Islet precursor cell (in vitro differentiated cells): ENCODE measurements at regions not wholly inside any gene's neighbourhood (a gene's known extent, or its start where the extent isn't known, plus 50 kb on each side); places are given as distances from the start of the nearest gene placed in this dataset.
"Not testable (repeated sequence)": the region's sequence is repeated elsewhere in the genome, so short reads cannot be mapped to it uniquely, and the experiment has no call there.

Experiments used
- DNase-seq: peaks from one replicate; pipeline ENCODE4 v3.0.0-alpha.2; 2018

DNA sequence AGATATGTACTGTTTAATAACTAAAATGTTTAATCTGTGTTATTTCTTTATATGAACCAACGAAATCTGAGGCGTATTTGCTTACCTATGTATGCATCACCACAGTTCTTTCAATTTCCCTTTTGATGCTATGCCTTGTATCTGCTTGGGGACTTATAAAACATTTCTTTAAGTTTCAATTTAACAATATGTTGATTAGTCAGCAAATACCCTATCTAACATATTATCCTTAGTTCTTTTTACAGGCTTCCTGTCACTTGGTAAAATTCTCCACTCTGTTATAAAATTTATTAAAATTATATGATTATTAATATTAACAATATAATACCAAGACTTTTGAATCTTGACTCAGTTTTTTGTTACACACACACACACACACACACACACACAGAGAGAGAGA, 174.3 kb downstream of the CPS1 start:
- no peak for DNase-seq

DNA sequence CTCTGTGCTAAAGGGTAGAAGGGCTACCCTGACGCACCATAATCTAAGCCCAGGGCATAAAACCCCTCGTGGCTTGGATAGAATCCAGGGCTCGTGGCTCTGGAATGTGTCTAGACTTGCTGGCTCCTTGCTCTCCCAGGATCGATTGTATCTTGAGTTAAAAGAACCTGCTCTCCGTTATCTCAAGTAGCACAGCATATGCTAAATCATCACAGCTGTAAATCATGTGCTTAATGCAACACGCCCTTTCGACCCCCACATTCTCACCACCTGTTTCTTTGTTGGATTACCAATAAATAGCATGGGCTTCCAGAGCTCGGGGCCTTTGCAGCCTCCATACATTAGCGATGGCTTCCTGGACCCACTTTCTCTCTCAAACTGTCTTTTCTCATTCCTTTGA, 190.4 kb downstream of the CPS1 start:
- DNase-seq = peak; percentile 54

DNA sequence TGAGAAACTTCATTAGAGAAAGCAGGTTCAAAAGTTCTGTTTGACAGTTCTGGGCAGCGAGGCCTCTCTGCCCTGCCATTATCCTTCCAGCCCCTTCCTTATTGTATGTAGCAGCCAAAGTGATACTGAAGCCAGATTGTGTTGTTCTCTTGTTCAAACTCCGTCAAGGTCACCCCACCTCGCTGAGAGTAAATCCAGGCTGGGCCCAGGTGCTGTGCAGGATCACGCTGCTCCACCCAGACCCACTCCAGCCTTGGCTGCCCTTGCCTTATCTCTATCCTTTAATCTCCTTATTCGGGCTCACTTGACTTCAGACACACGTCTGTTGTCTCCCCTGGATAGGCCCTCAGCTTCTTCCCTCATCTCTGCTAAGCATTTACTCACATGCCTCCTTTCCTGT, 196.1 kb downstream of the CPS1 start:
- no peak for DNase-seq

DNA sequence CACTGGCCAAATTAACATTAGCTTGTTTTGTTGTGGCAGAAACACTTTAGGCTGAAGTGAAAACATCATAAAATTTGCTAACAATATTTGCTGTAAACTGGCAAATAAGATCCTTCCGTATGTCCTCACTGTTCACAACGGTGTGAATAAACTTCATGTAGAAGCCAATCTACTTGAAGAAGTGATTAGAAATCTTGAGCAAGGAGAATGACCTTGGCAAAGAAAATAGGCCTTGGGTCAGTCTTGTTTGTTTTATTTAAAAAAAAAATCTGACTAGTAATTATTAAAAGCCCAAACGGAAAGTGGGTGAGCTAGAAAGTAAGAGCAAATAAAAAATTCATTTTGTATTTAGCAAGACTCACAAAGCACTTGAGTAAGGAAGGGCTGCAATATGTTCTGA, 197.0 kb downstream of the CPS1 start:
- DNase-seq = no peak

DNA sequence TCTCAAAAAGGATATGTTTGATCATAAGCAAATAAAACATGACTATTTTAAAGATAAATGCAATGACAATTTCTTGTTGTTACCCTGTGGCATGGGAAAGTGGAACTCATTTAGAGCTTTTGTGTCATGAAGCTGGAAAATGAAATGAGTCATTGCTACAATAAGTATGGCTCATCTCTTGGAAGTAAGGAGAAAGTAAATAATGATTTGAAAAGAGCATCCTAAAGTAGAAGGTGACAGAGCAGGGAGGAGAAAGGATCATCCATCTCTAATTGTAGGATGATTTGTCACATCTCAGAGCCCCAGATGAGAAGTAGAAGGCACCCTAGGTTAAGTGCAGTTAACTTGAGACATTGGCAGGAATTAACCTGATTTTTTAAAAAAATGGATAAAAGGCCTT, 200.5 kb downstream of the CPS1 start:
- DNase-seq = no peak

DNA sequence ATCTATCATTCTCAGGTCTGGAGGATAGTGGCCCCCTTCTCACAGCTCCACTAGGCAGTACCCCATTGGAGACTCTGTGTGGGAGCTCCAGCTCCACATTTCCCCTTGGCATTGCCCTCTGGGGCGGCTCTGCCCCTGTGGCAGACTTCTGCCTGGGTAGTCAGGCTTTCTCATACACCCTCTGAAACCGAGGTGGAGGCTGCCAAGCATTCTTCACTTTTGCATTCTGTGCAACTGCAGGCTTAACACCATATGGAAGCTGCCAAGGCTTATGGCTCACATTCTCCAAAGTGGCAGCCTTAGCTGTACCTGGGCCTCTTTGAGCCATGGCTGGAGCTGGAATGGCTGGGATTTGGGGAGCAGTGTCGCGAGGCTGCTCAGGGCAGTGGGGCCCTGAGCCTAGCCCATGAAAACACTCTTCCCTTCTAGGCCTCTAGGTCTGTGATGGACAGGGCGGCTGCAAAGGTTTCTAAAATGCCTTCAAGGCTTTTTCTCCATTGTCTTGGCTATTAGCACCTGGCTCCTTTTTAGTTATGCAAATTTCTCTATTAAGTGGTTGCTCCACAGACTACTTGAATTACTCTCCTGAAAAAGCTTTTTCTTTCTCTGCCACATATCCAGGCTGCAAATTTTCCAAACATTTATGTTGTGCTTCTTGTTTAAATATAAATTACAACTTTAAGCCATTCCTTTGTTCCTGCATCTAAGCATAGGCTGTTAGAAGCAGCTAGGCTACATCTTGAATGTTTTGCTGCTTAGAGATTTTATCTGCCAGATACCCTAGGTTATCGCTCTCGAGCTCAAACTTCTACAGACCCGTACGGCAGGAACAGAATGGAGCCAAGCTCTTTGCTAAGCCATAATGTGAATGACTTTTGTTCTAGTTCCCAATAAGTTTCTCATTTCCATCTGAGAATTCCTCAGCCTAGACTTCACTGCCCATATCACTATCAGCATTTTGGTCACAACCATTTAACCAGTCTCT, 206.5 kb downstream of the CPS1 start:
- DNase-seq = no peak

DNA sequence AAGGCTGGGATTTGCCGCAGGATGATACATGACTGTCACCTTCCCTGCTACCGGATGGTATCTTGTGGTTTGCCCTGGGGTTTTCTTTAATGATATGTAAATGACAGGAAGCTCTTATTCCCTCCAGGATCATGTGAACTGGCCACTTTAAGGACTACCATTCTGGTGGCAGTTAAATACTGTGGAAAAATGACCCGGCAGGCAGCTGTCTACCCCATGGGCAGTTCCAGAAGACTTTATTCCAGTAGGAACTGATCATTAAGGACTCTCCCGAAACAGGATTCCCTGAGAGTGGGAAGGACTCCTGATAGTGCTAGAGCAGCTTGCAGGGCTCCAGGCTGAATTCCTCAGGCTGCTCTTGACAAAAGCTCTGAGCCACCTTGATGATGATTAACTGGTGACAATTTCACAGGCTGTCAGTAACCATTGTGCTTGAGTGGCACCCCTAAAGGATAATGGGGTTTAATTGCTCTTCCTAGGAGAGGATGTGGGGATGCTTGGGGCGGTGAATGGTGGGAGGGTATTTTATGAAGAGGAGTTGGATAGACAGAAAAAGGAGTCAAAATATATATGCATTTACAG, 212.0 kb downstream of the CPS1 start:
- DNase-seq = peak; percentile 75

DNA sequence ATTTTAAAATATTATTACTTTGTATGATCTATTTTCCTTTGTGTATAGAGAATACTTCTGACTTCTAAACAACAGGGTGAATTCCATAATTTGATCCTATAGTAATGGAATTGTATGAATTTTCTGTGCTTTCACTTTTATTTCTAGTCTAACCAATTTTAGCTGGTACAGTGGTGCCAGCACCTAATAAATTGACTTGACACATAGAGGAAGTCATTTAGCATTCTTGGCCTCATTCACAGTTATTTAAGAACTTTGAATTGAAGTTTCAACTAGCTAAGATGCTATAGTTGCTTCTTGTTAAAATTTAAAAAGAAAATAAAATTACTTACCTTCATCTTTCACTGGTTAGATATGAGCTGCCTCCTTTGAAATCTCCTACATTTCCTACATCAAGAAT, 220.4 kb downstream of the CPS1 start:
- no peak for DNase-seq

DNA sequence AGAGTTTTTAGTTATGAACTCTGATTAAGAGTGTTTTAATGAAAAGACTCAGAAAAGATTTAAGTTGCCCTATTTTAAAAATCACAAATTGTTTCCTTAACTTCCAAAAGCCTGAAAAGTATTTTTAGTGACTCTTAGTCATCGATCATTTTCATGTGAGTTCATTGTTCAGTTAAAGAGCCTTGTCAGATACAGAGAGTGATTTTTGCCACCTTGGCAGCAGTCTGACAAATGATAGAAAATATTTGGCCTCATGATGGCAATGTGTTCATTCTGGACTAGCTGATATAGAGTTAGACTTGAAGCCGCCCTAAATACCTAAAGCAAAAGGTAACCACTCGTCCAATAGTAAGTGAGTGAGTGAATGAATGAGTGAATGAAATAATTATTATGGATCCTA, 225.8 kb downstream of the CPS1 start:
- no peak for DNase-seq

DNA sequence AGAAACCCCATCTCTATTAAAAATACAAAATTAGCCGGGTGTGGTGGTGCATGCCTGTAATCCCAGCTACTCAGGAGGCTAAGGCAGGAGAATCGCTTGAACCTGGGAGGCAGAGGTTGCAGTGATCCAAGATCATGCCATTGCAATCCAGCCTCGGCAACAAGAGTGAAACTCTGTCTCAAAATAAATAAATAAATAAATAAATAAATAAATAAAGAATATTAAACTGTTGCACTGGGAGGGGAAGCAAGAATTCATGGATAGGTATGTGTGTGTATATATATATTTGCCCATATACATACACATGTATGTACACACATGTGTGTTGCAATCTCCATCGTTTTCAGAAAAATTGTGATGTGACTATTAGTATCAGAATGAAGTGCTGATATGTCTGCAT, 231.4 kb downstream of the CPS1 start:
- not testable (repeated sequence) for DNase-seq

DNA sequence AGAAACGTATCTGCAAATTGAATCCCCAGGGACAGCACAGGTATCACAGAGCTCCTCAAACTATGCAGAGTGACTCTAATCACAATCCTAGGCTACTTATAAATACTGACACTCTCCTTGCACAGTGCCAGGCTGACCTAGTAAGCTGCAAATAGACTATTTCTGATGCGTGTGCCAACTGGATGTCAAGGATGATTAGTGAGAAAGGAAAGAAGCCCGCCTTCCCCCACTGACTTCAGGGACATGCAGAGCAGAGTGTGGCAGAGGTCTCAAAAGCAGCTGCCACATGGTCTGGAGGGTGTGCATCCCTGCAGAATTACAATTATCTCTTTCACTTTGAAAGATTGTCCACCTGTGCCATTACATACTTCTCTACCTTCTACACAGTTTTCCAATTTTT, 235.6 kb downstream of the CPS1 start:
- no peak for DNase-seq

DNA sequence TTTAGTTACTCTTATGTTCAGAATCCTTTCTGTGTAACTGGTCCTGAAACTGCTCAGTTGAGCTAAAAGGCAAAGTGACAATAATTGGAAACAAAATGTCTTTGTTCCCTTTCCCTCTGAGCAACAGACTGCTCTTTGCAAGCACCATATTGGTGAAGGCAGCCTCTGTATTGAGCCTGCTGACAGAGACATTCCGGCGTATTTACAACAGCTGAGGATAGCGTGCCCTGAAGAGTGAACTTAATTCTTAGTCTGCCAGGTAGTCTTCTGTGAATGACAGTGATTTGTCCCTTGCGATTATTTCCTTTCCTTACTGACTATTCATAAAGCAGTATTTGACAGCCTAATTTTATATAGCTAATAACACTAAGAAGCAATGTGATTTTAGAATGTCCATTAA, 239.1 kb downstream of the CPS1 start:
- DNase-seq = peak; percentile 52

DNA sequence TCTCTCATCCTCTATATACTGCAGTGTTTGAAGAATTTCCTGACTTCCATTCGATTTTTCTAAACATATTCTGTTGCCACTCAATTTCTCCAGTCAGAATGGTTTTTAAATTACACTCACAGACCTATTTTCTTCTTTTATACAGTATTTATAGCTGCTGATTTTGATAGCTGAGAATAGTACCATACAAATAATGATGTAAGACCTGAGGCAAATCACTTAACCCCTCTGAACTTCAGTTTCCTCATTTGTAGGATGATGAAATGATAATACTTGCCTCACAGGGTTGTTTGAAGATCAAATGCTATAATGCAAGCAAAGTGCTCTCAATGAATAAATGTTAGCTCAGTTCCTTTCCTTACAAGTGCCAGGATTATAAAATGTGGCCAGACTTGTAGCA, 241.8 kb downstream of the CPS1 start:
- no peak for DNase-seq

DNA sequence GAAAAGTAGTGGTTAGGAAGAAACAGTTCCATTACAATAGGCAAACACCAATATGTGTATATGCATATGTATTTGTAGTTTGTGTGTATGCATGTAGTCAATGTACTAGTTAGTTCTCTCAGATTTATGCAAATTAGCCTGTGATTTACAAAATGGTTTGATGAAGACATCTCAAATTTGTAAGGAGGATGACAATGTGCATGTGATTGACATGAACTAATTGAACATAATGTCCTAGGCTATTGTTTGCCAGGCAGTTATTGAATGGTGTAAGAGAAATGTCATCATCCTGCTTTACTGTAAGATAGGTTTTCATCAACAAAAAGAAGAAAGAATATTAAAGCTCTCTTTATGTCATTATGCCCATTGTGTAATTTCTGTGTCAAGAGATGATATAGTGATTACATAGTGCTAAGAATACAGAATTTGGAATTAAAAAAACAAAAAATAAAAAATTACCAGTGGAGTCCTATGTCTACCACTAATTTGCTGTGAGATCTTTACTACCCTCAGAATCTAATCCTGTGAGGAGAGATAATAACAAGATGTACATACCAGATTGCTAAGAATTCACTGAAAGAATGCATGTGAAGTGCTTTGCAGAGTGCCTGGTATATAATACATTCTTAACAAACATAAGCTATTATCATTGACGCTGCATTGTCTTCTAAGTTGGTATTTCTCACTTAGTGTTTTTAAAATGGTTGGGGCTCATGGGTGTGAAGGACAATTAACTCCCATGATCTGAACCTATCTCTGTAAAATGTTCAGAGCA, 258.0 kb downstream of the CPS1 start:
- DNase-seq = no peak

DNA sequence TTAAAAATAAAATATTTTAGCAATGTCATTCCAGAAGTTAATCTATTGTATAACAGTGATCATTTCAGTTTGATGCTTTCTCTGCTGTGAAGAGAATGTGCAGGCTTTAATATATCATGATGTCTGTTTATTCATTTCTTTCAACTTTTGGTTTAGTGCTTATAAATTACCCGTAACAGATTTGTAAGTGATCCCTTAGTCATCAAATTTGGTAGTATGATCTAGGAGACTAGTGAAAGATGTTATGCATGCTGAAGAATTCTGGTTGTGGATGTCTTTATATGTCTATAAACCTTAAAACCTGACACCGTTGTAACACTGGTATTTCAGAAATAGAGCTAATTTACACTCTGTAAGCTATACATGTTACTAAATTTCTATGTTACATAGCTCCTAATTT, 260.4 kb downstream of the CPS1 start:
- no peak for DNase-seq

DNA sequence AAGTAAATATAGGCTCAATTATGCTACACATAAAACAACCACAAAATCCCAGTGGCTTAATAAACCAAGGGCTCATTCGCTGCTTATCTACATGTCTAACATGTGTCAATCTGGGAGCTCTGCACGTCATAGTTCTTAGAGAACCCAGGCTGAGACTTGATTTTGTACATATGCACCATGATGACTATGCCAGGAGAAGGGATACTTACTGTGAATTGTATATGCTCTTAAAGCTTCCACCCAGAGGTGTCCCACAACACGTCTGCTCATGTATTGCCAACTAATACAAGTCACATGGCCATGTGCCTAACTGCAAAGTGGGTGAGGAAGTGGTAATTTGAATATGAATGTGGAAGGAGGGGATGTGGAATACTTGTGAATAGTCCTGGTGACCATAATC, 262.1 kb downstream of the CPS1 start:
- no peak for DNase-seq

DNA sequence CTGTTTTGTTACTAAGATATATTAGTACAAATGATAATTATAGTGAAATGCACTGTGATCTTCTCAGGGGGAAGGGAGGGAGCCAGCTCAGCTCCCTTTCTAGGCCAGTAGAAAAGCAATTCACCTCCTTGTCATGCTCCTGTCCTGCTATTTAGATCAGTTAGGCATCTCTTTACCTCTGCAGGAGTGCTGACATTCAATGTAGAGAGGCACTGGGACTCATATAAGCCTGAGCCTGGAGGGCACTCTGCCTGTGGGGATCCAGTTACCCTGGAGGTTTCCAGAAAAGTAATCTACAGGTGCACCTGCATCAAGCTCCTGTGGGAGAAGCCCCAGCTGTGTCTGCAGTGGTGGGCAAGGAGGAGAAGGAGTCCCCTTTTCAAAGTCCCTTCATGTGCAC, 277.0 kb downstream of the CPS1 start:
- DNase-seq = no peak

DNA sequence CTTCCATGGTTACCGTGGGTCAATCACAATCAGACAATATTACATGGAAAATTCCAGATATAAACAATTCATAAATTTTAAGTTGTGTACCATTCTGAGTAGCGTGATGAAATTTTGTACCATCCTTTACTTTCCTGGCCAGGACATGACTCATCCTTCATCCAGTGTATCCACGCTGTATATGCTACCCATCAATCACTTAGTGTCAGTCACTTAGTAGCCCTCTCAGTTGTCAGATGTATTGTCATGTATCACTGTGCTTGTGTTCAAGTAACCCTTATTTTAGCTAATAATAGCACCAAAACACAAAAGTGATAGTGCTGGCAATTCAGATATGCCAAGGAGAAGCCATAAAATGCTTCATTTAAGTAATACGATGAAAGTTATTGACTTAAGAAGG, 282.6 kb downstream of the CPS1 start:
- DNase-seq = no peak

DNA sequence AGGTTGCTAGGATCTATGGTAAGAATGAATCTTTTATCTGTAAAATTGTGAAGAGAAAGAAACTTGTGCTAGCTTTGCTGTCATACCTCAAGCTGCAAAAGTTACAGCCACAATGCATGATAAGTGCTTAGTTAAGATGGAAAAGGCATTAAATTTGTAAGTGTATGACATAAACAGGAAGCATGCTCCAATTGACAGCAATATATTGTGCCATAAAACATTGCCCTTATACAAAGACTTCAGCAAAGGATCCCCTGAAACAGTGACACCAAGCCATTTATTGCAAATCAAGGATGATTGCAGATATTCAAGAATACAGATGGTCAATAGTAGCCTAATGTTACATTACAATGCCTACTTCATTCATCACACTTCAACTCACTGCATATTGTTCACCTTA, 283.1 kb downstream of the CPS1 start:
- DNase-seq = no peak

DNA sequence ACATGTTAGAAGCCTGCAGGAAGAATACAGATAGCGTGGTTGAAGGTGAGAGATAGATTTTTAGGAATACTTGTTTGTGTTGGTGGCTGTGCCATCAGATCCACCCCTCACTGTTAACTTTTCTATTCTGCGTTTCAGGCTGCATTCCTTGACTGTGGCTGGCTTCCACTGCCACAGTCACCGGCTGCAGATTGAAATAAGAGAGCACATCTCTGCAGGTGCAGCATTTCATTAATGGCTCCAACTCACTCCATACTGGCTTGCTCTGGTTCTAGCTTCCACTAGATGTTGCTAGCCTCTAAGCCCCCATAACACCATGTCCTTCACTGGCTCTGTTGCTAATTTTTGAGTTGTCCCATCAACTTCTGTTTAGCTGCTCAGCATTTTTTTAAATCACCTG, 286.5 kb downstream of the CPS1 start:
- DNase-seq = no peak

DNA sequence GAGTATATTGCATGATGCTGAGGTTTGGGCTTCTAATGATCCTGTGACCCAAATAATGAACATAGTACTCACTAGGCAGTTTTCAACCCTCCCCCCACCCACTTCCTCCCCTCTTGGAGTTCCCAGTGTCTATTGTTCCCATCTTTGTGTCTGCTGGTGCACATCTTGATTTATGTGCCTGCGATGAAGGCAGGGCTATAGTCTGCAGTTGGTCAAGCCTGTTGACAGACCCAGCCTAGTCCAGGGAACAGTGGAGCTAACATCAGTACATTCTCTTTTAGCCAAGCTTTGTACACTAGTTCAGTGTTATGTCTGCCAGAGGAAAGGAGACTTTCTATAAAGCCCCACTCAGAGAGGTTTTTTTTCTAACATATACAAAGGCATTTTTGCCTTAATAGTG, 287.6 kb downstream of the CPS1 start:
- DNase-seq = no peak

DNA sequence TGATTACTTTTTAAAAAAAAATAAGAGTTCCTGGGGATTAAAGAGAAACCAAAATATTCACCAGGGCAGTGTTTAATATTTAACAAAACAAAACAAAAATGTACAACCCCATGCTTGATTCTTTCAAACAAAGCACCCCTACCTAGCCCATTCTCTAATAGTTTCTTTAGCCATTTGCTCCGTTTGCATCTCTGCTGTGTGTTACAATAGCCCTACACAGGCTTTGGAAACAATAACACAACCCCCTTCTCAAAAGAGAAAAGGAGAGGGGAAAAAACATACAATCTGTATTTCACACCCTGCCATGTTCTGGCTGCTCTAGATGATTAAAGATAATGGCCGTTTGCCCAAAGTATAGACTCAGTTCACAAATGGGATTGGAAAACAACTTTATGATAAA, 302.9 kb downstream of the CPS1 start:
- DNase-seq = no peak

DNA sequence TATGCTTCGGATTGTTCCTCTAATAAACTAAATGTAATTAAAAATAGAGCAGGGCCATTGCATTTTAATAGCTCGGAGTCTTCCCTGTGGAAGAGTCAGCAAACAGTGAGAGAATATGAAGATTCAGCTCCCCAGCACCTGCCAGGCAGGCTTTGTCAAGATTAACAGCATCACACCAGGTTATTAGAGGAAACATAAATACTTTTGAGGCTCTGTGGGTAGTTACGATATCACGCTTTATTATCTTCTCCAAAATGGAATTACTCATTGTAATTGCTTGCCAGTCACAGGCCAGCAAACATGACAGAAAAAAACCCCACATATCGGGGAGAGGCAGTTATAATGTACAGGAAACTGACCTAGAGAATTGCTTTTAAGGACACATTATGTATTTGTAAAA, 303.9 kb downstream of the CPS1 start:
- DNase-seq = no peak
